Activated naive CD4-positive, alpha-beta T cell treated with Interleukin-2 at 50 U/mL for 16 hours (primary cell): ENCODE measurements at regions not wholly inside any gene's neighbourhood (a gene's known extent, or its start where the extent isn't known, plus 50 kb on each side); places are given as distances from the start of the nearest gene placed in this dataset.

Experiments used
- DNase-seq: peaks from one replicate; pipeline ENCODE4 v3.0.0-alpha.2; 2020

DNA sequence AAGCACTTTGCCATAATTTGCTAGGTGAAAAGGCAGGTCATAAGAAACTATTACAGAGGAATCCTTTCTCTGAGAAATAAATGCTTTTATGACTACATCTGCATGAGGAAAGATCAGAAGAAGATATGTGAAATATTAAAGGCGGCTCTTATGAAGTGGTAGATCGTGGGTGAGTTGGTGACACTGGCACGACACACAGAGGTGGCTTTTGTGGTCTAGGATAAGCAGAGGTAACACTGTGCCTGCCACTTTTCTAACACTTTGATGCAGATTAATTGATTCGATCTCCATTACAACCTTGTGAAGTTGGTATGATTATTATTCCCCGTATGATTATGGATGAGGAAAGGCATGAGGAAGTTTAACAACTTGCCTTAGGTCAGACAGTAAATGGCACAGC, 60.0 kb upstream of the ELK3 start:
- DNase-seq = peak; percentile 11

DNA sequence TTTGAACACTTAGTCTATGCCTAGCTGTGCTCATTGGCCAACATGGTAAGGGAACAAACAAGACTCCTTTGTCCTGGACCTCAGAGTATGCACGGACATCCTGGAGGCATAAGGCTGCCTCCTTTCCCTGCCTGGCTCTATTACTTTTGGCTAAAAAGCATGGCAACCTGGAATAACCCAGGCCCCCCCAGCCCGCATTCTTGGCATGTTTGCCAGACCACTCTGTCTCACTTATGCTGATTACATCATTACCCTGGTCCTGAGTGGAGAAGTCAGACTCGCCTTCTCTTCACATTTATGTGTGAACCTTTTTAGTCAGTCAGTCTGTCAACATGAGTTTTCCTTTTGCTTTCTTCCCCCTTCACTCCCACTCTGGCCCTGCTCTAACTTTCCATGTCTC, 58.0 kb upstream of the ELK3 start:
- no peak for DNase-seq

DNA sequence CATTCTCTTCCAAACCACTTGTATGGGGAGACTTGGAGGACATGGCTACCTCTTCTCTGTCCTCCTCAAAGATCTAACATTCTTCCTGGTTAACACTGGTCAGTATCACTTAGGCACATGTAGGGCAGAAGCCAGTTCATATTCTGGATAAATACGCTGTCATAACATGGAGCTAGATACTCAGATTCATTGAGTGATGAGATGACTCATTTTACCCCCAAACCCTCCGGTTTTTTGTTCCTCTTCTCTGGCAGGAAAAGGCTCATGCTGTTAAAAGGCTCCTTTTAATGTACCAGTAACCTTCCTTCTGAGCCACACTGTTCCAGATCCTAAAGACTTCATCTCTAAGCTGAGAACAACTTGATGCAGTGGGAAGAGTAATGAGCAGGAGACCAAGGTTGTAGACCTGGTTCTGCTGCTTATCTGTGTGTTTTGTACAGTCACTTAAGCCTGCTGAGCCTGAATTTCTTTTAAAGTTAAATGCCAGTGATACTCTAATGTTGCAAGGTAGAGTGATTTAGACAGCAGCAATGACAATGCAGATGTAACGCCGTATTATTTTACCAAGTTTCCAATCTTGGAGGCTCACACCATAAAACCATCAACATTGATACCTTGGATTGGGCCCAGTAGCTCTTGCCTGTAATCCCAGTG, 57.3 kb upstream of the ELK3 start:
- DNase-seq = no peak

DNA sequence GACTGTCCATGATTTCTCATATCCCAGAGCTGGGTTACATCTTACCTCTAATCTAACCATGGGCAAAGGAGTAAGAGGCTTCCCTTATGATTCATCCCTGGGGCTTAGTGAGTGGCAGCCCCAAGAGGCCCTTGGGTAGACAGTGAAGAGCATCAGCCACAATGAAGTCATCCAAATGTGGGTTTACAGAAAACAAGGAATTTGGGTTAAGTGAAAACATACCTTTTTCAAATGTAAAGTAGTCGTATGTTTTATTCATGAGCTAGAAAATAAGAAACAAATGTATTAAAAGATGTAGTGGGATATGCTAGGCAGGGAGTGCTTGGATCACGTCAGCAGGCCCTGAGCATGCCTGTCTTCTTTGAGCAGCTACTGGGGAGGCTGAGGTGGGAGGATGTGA, 54.0 kb upstream of the ELK3 start:
- DNase-seq = no peak

DNA sequence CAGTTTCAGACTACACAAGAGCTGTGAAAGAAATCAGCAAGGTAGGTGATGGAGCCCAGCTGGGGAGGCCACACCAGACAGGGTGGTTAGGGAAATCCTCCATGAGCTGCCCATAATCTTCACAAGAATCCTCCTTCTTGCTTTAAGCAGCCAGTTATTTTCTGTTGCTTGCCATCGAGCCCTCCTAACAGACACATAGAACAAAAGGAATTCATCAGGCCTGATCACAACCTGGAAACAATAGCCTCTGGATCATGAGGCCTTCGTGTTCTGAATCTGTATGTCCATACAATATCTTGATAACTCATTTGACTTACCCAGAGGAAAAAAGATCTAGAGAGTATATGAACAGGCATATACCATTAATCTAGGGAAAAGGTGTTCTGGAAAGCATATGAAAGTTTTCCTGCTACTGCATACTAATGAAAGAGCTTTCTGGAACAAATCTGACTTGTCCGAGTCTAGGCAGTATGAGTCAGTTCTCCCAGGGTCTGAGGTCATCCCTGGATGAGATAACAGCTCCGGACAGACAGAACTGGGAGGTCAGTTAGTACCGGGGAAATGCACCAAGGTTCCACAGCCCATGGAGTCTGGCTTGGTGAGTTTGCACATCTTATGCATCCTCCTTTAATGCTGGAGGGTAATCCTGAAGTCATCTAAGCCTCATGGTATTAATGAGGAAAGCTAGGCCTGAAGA, 52.8 kb upstream of the ELK3 start:
- no peak for DNase-seq

DNA sequence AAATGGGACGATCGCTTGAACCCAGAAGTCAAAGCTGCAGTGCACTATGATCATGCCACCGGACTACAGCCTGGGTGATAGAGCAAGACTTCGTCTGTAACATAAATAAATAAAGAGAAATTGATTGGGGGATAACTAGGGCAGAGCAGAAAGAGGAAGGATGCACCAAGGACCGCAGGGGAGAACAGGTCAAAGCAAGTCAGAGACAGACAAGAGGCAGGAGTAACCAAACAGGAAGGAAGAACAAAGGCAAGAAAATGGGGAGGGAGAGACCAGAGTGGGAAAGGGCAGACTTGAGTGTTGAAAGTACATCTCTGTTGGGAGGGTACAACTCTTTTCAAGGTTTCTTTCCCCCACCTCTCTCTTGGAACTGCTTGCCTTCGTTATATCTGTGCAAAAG, 50.8 kb upstream of the ELK3 start:
- DNase-seq = no peak

DNA sequence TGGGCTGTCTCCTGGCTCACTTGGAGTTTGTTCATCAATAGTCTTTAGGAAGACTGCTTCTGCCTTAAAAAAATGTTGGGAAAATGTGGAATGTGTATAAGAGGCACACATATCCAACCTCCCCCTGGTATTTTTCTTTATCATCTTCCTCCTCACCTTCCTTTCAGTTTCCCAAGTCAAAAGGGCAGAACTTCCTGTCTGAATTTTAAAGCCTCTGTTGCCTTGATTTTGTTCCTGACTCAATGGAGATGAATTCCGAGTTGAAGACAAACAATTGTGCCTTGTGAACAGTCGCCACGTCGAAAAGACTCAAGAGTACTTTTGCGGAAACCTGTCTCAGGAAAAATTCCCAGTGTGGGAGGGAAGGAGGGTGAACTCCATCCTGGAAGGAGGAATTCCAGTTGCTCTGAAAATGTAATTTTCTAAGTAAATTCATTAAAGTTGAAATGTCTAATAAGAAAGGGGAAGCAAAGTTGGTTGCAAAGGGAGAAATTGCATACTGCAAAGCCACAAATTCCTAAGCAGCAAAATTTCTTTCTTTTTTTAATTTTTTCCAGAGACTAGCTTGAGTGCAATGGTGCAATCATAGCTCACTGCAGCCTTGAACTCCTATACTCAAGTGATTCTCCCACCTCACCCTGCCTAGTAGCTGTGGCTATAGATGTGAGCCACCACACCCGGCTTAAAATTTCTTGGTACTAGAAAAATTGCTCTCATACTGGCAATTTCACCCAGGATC, 50.2 kb upstream of the ELK3 start:
- no peak for DNase-seq
